A549 (cell line): ENCODE measurements at regions not wholly inside any gene's neighbourhood (a gene's known extent, or its start where the extent isn't known, plus 50 kb on each side); places are given as distances from the start of the nearest gene placed in this dataset.

Experiments used
- ATAC-seq, 2 experiments: fragments of 200-7000 bp in 1 of 2; fragments of >200 bp in 1 of 2; cut with Nextera tagmentation in 1 of 2; cut with Tn5 transposase in 1 of 2; 3 replicates each; pipeline versions ENCODE4 v1.8.0 to v1.9.1; 2018 to 2020; ENCODE audit warnings: mild to moderate bottlenecking in 1 of 2, moderate library complexity in 1 of 2
- CTCF ChIA-PET: fragments of 300-600 bp; sonication (Branson Sonifier 250); formaldehyde crosslinking; extraction: SDS; loops from one replicate; lab custom pipeline; 2021; ENCODE audit warnings: antibody characterized with exemption, inconsistent platforms; lab: Yijun Ruan, JAX
- POLR2A ChIA-PET: fragments of 350-600 bp; formaldehyde crosslinking; extraction: SDS; loops from one replicate; lab custom pipeline; 2021; ENCODE audit warnings: antibody characterized with exemption, inconsistent platforms; lab: Yijun Ruan, JAX
- DNase-seq, 2 experiments: peaks; one replicate each; pipeline versions ENCODE4 v3.0.0 to v3.0.0-alpha.2; 2011 to 2016; ENCODE audit warnings: low read depth in 1 of 2, low spot score in 1 of 2
- FAIRE-seq: peaks from 2 replicates; lab custom pipeline; 2011; peaks lifted over from hg19 to GRCh38; lab: Jason Lieb, UNC
- H3K27ac ChIP-seq, 2 experiments: fragments of >200 bp; sonication (Bioruptor Twin); formaldehyde crosslinking; 3 replicates each; pipeline ENCODE4 v1.5.1; 2016 to 2017
- H3K4me1 ChIP-seq: fragments of >200 bp; sonication (Bioruptor Twin); formaldehyde crosslinking; 3 replicates; pipeline ENCODE4 v1.6.1; 2016
- H3K4me2 ChIP-seq: fragments of >200 bp; sonication (Bioruptor Twin); formaldehyde crosslinking; 3 replicates; pipeline ENCODE4 v1.6.1; 2016
- H3K4me3 ChIP-seq: fragments of >200 bp; sonication (Bioruptor Twin); formaldehyde crosslinking; 3 replicates; pipeline ENCODE4 v1.5.1; 2016
- H3K9me3 ChIP-seq: fragments of >200 bp; sonication (Bioruptor Twin); formaldehyde crosslinking; 3 replicates; pipeline ENCODE4 v1.6.1; 2016
- ATOH8 ChIP-seq: fragments of 250-450 bp; sonication (Bioruptor Pico); IDR thresholded peaks from 2 replicates; pipeline ENCODE4 v1.5.0; 2020; ENCODE audit warnings: low read depth, mild to moderate bottlenecking, moderate library complexity
- BHLHE40 ChIP-seq: IDR thresholded peaks from 2 replicates; pipeline ENCODE4 v1.6.1; 2012; ENCODE audit warnings: low read depth, low read length, inconsistent platforms
- CBX8 ChIP-seq: fragments of 200-600 bp; sonication (generic); IDR thresholded peaks from 2 replicates; pipeline ENCODE4 v1.6.1; 2016
- CHD2 ChIP-seq: fragments of 150-350 bp; IDR thresholded peaks from 2 replicates; pipeline ENCODE4 v1.6.1; 2014; ENCODE audit warnings: low read length; ENCODE audit not compliant: partially characterized antibody
- CTCF ChIP-seq: fragments of >200 bp; sonication (Bioruptor Twin); formaldehyde crosslinking; IDR thresholded peaks from 3 replicates; pipeline ENCODE4 v1.5.1; 2016
- EHMT2 ChIP-seq: fragments of 200-600 bp; sonication (generic); IDR thresholded peaks from 2 replicates; pipeline ENCODE4 v1.6.1; 2016; ENCODE audit warnings: antibody characterized with exemption, low read depth, mild to moderate bottlenecking, moderate library complexity
- ELK1 ChIP-seq: fragments of 150-350 bp; IDR thresholded peaks from 2 replicates; pipeline ENCODE4 v1.6.1; 2014; ENCODE audit warnings: low read depth, mild to moderate bottlenecking, low read length
- EP300 ChIP-seq, 2 experiments: fragments of >200 bp; sonication (Bioruptor Twin); formaldehyde crosslinking; IDR thresholded peaks; 2 replicates in 1 of 2; 3 replicates in 1 of 2; pipeline ENCODE4 v1.6.1; 2016 to 2017
- HES2 ChIP-seq: fragments of >200 bp; sonication (Bioruptor Twin); formaldehyde crosslinking; IDR thresholded peaks from 2 replicates; pipeline ENCODE4 v1.6.1; 2016
- HEYL ChIP-seq: fragments of 250-450 bp; sonication (Bioruptor Pico); IDR thresholded peaks from 2 replicates; pipeline ENCODE4 v1.8.0; 2021; ENCODE audit warnings: mild to moderate bottlenecking, moderate library complexity
- HOXA7 ChIP-seq: fragments of 250-450 bp; sonication (Bioruptor Pico); IDR thresholded peaks from 2 replicates; pipeline ENCODE4 v1.5.0; 2020; ENCODE audit warnings: mild to moderate bottlenecking, moderate library complexity
- HOXB13 ChIP-seq: fragments of 250-450 bp; sonication (Bioruptor Pico); IDR thresholded peaks from 2 replicates; pipeline ENCODE4 v1.5.0; 2020; ENCODE audit warnings: low read depth, mild to moderate bottlenecking, moderate library complexity
- JUN ChIP-seq, 2 experiments: fragments of >200 bp; sonication (Bioruptor Twin); formaldehyde crosslinking; IDR thresholded peaks; 2 replicates in 1 of 2; 3 replicates in 1 of 2; pipeline ENCODE4 v1.6.1; 2016 to 2017
- JUNB ChIP-seq: fragments of >200 bp; sonication (Bioruptor Twin); formaldehyde crosslinking; IDR thresholded peaks from 2 replicates; pipeline ENCODE4 v1.6.1; 2016
- KDM1A ChIP-seq: fragments of 200-600 bp; sonication (generic); IDR thresholded peaks from 2 replicates; pipeline ENCODE4 v1.6.1; 2016; ENCODE audit warnings: low read depth, mild to moderate bottlenecking
- MAFK ChIP-seq: fragments of 450-650 bp; IDR thresholded peaks from 2 replicates; pipeline ENCODE4 v1.6.1; 2014; ENCODE audit not compliant: partially characterized antibody
- RCOR1 ChIP-seq: fragments of 150-350 bp; IDR thresholded peaks from 2 replicates; pipeline ENCODE4 v1.6.1; 2014; ENCODE audit warnings: antibody characterized with exemption, low read length, low read depth
- REST ChIP-seq: fragments of 200-600 bp; sonication (generic); IDR thresholded peaks from 2 replicates; pipeline ENCODE4 v1.6.1; 2016; ENCODE audit warnings: antibody characterized with exemption, mild to moderate bottlenecking, moderate library complexity
- RFX5 ChIP-seq: fragments of 450-650 bp; IDR thresholded peaks from 2 replicates; pipeline ENCODE4 v1.7.1; 2014; ENCODE audit warnings: antibody characterized with exemption, mild to moderate bottlenecking, moderate library complexity
- RNF2 ChIP-seq: fragments of 200-600 bp; sonication (generic); IDR thresholded peaks from 2 replicates; pipeline ENCODE4 v1.6.1; 2016; ENCODE audit warnings: low read depth, mild to moderate bottlenecking, antibody characterized with exemption, moderate library complexity, borderline replicate concordance
- SREBF2 ChIP-seq: fragments of 450-650 bp; IDR thresholded peaks from 2 replicates; pipeline ENCODE4 v1.6.1; 2014; ENCODE audit warnings: mild to moderate bottlenecking, moderate library complexity
- ZC3H11A ChIP-seq: fragments of 450-650 bp; IDR thresholded peaks from 2 replicates; pipeline ENCODE4 v1.6.1; 2014; ENCODE audit warnings: antibody characterized with exemption, mild to moderate bottlenecking
- ZFP36 ChIP-seq: fragments of 450-650 bp; IDR thresholded peaks from 2 replicates; pipeline ENCODE4 v1.6.1; 2014; ENCODE audit warnings: borderline replicate concordance; ENCODE audit not compliant: partially characterized antibody
- ZNF302 ChIP-seq: fragments of 250-450 bp; sonication (Bioruptor Pico); IDR thresholded peaks from 2 replicates; pipeline ENCODE4 v1.9.0; 2021; ENCODE audit warnings: inconsistent platforms, mild to moderate bottlenecking, moderate library complexity
- WGBS: methylation state at CpG from one replicate; pipeline ENCODE4 v1.1.6; 2017; ENCODE audit errors: missing lambda C conversion rate; 5-methylcytosine and 5-hydroxymethylcytosine counted together

- FAIRE-seq: no peak
- ATAC-seq: no peak
- TF ChIP-seq HES2 (no peak), BHLHE40 (no peak), ZNF302 (CRISPR knock-in tag) (no peak), ELK1 (no peak), RNF2 (no peak), REST (no peak), ZFP36 (no peak), SREBF2 (no peak), HOXB13 (no peak), RFX5 (no peak), RCOR1 (no peak), EHMT2 (no peak)
- TF ChIP-seq, all 56 proteins: peak for 0
- Histone ChIP-seq H3K4me1 (no peaks in the 10 kb centered on the region), H3K4me3 (no peak overlapping the region), H3K9me3 (no peaks in the 10 kb centered on the region), H3K4me2 (no peak overlapping the region), H3K27ac (no peak overlapping the region)
- POLR2A ChIA-PET: no interaction called here
- WGBS: 0% methylated on average over 2 of the region's 2 CpGs
- no peak for DNase-seq
- CTCF ChIA-PET: no interaction called here
Measured at GRCh38 chr1:103911450-103911849, 161.8 kb downstream of the AMY1C start.

- no peak for FAIRE-seq
- H3K9me3 ChIP-seq: no peaks in the 10 kb centered on the region
- no peak for ATAC-seq
- CTCF ChIA-PET: no interaction called here
- no peak overlapping the region for H3K27ac ChIP-seq
- H3K4me1 ChIP-seq: no peaks in the 10 kb centered on the region
- 3% methylated on average over 2 of the region's 2 CpGs for WGBS
- no peak for TF ChIP-seq HOXA7 (CRISPR knock-in tag)
- TF ChIP-seq JUN (IDR thresholded peaks at IDR 0.05): no peak
- no peak for TF ChIP-seq EP300 (IDR thresholded peaks at IDR 0.05)
- TF ChIP-seq HEYL: no peak
- TF ChIP-seq CTCF: no peak
- TF ChIP-seq KDM1A: no peak
- no peak for TF ChIP-seq ATOH8
- no peak for TF ChIP-seq JUNB
- no peak for TF ChIP-seq CBX8
- no peak for TF ChIP-seq ZC3H11A
- no peak for TF ChIP-seq CHD2
- no peak for TF ChIP-seq MAFK
- TF ChIP-seq, all 56 proteins: peak for 0
- no peak overlapping the region for H3K4me2 ChIP-seq
- H3K4me3 ChIP-seq: no peak overlapping the region
- POLR2A ChIA-PET: no interaction called here
- DNase-seq: no peak
Measured at GRCh38 chr1:103917795-103918194, 168.1 kb downstream of the AMY1C start.
